ENCODE measurements at regions not wholly inside any gene's neighbourhood (a gene's known extent, or its start where the extent isn't known, plus 50 kb on each side); places are given as distances from the start of the nearest gene placed in this dataset.

GRCh38 chr2:219769090-219769910, 141.9 kb downstream of the SLC4A3 start:
- no peak for TF ChIP-seq EZH2phosphoT487 (IDR thresholded peaks at IDR 0.05; ENCODE audit: insufficient read depth, low read depth)
- TF ChIP-seq EZH2 (IDR thresholded peaks at IDR 0.05; ENCODE audit: insufficient read depth, poor library complexity, severe bottlenecking), result no peak
